ENCODE measurements at regions not wholly inside any gene's neighbourhood (a gene's known extent, or its start where the extent isn't known, plus 50 kb on each side); places are given as distances from the start of the nearest gene placed in this dataset.

DNA sequence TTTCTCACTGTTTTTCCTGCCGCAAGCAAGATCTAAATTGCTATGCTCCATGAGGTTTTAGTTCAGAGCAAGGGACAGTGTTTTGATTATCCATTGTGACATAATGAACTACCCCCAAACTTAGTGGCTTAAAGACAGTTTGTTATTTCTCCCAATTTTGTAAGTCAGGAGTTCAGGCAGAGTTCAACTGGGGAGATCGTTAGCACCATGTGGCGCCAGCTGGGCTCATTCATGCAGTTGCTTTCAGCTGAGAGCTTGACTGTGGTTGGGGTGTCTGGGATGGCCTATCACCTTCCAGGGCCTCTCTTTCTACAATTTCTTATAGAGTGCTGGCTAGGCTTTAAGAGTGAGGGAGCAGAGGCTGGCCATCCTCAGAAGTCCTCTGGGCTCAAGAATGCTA, 382.9 kb upstream of the CELF4 start:
- DNase-seq (ENCODE audit: low spot score), result no peak
- ChIA-PET CTCF (no interaction called here), POLR2A (ENCODE audit: low non-redundant PET) (no interaction called here)
- H3K27ac ChIP-seq, result no peak overlapping the region
- TF ChIP-seq, protein P1, sequence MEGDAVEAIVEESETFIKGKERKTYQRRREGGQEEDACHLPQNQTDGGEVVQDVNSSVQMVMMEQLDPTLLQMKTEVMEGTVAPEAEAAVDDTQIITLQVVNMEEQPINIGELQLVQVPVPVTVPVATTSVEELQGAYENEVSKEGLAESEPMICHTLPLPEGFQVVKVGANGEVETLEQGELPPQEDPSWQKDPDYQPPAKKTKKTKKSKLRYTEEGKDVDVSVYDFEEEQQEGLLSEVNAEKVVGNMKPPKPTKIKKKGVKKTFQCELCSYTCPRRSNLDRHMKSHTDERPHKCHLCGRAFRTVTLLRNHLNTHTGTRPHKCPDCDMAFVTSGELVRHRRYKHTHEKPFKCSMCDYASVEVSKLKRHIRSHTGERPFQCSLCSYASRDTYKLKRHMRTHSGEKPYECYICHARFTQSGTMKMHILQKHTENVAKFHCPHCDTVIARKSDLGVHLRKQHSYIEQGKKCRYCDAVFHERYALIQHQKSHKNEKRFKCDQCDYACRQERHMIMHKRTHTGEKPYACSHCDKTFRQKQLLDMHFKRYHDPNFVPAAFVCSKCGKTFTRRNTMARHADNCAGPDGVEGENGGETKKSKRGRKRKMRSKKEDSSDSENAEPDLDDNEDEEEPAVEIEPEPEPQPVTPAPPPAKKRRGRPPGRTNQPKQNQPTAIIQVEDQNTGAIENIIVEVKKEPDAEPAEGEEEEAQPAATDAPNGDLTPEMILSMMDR (conservative IDR thresholded peaks at IDR 0.05; ENCODE audit: low read depth), result no peak

DNA sequence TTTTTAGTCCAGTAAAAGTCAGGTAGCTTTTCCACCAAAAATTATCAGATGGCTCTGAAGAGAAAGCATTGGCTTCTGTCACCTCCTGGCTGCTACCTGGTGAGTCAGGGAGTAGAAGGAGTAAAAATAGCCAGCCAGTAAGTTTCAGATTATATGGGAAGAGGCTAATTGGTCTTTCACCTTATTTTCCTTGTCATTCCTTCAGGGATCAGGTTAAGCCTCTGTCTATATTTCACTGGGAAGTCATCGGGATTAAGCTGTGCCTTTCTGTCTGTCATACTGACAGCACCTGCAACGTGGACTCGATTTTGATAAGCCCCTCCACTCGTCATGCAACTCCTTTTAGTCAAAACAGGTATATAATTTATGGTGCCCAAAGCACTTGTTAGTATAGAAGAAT, 380.7 kb upstream of the CELF4 start:
- no peak for DNase-seq (ENCODE audit: low spot score)
- ChIA-PET CTCF (no interaction called here), POLR2A (ENCODE audit: low non-redundant PET) (no interaction called here)
- TF ChIP-seq, protein P1 (conservative IDR thresholded peaks at IDR 0.05; ENCODE audit: low read depth), result no peak
- H3K27ac ChIP-seq, result no peak overlapping the region

DNA sequence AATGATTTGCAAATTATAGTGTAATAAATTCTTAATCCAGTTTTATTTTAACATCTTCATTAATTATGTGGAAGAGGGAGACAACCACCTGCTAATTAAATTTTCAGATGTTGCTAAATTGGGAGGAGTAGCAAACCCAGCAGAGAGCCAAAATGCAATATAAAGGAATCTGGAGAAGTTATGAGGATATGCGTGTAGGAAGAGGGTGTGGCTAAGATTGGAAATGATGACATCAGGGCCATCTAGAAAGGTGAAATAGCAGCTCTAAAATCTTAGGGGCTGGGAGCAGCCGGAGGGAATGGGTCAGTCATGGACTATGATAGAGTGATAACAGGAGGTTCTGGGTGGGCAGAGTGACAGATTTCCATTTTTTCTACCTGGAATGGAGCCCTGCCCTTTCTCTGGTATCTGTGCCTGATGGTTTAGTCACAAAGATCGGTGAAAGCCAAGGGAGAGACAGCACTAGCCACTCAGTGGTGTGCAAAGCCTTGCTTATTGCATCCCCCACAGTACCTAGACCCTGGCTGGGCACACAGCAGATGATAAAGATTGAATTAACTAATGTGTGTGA, 379.2 kb upstream of the CELF4 start:
- H3K27ac ChIP-seq, result no peak overlapping the region
- ChIA-PET CTCF (no interaction called here), POLR2A (ENCODE audit: low non-redundant PET) (no interaction called here)
- DNase-seq (ENCODE audit: low spot score), result no peak
- TF ChIP-seq, protein P1 (conservative IDR thresholded peaks at IDR 0.05; ENCODE audit: low read depth), result no peak

DNA sequence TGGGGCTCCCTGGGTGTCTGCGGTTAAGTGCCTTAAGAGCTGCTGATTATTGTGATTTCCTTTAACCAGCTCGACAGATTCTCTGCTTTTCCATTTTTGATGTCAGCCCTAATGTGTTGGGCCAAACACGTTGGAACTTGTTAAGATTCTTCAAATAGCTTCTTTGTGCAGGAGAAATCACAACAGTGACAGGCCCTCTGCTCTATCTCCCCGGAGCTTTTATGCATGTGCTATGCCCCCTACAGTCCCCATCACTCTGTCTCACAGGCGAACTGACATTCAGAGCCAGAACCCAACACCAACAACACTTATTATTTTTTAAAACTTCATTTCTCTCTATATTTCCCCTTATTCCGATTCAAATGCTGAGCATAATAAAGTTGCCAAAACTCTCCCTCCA, 371.7 kb upstream of the CELF4 start:
- no peak overlapping the region for H3K27ac ChIP-seq
- ChIA-PET POLR2A (ENCODE audit: low non-redundant PET) (no interaction called here), CTCF (no interaction called here)
- TF ChIP-seq, protein P1 (conservative IDR thresholded peaks at IDR 0.05; ENCODE audit: low read depth), result no peak
- DNase-seq (ENCODE audit: low spot score), result no peak

DNA sequence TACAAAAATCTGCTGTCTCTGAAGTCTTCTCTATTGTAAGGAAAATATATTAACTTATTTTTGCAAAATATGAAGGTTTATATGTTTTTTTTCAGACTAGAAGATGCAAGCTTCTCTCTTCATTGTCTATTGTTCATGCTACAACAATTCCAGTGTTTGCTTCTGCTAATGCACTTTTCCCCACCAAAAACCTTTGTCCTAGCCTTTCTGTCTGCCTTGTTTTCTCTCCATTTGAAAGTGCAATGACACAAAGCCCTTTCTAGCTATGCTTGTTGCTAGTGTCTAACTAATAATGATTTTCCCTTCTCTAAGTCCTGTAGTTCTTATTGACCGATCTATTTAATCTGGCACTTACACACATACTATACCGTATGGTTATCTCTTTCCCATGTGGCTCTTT, 369.5 kb upstream of the CELF4 start:
- CTCF ChIA-PET, result no interaction called here

DNA sequence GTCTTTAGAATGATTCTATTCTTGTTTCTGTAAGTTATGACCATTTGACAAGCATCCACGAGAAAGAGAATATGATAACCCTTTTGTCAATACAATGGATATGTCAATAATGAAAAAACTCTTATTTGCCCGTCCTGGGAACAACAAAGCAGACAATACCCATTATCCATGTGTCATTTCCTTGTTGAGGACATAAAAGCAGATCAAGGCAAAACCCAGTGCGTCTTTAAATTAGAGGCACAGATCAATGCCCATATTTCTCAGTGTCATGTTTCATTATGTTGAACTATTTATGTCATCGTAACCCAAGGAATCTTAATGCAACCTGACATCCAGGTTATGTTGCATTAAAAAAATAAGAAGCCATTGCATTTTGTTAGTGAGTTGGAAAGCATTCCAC, 365.0 kb upstream of the CELF4 start:
- TF ChIP-seq, protein P1 (conservative IDR thresholded peaks at IDR 0.05; ENCODE audit: low read depth), result no peak
- ChIA-PET CTCF (no interaction called here), POLR2A (ENCODE audit: low non-redundant PET) (no interaction called here)
- no peak for DNase-seq (ENCODE audit: low spot score)
- H3K27ac ChIP-seq, result no peak overlapping the region

More for the DNA sequence above, 369.5 kb upstream of the CELF4 start:
- POLR2A ChIA-PET (ENCODE audit: low non-redundant PET), result no interaction called here
- no peak overlapping the region for H3K27ac ChIP-seq
- TF ChIP-seq, protein P1 (conservative IDR thresholded peaks at IDR 0.05; ENCODE audit: low read depth), result no peak
- DNase-seq (ENCODE audit: low spot score), result no peak

DNA sequence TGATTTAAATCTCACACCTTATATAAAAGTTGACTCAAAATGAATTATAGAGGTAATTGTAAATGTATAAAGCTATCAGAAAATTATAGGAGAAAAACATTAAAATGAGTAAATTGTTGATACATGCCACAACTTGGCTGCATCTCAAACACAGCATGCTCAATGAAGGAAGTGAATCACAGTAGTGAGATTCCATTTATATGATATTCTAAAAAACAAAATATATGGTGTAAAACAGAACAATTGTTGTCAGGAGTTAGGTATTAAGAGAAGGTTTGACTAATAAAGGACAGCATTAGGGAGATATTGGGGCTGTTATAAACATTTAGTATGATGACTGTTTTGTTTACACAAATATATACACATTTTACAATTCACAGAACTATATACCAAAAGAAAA, 356.6 kb upstream of the CELF4 start:
- DNase-seq (ENCODE audit: low spot score), result no peak
- CTCF ChIA-PET, result no interaction called here

More for the DNA sequence above, 356.6 kb upstream of the CELF4 start:
- POLR2A ChIA-PET (ENCODE audit: low non-redundant PET), result no interaction called here
- TF ChIP-seq, protein P1 (conservative IDR thresholded peaks at IDR 0.05; ENCODE audit: low read depth), result no peak
- no peak overlapping the region for H3K27ac ChIP-seq

Measured in RWPE1 (cell line).